ENCODE measurements at regions not wholly inside any gene's neighbourhood (a gene's known extent, or its start where the extent isn't known, plus 50 kb on each side); places are given as distances from the start of the nearest gene placed in this dataset.

DNA sequence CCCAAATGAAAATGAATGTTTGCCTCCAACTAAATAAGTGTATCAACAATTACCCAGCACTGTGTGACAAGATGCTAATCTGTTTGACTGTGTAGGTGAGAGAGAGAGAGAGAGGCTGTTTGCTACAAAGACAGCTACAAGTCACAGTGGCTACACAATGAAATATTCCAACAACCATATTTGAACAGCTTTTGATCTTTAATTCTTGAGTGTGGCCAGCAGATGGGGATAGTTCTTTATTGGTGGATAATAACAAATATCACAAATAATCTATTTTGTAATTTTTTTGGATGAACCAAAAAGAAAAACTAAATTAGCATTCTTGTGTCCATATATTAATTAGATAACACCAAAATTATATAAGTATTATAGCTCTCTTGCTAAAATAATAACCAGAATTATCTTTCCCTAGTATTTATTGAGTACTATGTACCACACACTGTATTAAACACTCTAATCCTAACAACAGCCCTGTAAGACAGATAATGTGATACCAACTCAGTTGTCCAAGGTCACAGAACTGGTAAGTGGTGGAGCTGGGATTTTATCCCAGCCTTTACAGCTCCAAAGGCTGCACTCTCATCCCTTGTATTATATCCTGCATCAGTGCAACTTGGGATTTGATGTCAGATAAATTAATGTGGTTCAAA is 61.9 kb upstream of the C3orf80 start:
- no peaks in the 10 kb centered on the region for H3K36me3 Mint-ChIP-seq (ENCODE audit: insufficient read depth)
- peaks cover 3% of the 10 kb centered on the region for H3K9me3 Mint-ChIP-seq (ENCODE audit: low read depth)
- DNase-seq (ENCODE audit: low spot score, unreplicated experiment): no peak
- no peak overlapping the region for H3K4me3 Mint-ChIP-seq (ENCODE audit: low read depth)
- H3K4me1 Mint-ChIP-seq (ENCODE audit: low read depth): peaks cover 15% of the 10 kb centered on the region
- H3K27ac Mint-ChIP-seq: no peak overlapping the region
- TF ChIP-seq, protein P1, sequence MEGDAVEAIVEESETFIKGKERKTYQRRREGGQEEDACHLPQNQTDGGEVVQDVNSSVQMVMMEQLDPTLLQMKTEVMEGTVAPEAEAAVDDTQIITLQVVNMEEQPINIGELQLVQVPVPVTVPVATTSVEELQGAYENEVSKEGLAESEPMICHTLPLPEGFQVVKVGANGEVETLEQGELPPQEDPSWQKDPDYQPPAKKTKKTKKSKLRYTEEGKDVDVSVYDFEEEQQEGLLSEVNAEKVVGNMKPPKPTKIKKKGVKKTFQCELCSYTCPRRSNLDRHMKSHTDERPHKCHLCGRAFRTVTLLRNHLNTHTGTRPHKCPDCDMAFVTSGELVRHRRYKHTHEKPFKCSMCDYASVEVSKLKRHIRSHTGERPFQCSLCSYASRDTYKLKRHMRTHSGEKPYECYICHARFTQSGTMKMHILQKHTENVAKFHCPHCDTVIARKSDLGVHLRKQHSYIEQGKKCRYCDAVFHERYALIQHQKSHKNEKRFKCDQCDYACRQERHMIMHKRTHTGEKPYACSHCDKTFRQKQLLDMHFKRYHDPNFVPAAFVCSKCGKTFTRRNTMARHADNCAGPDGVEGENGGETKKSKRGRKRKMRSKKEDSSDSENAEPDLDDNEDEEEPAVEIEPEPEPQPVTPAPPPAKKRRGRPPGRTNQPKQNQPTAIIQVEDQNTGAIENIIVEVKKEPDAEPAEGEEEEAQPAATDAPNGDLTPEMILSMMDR (IDR thresholded peaks at IDR 0.05; ENCODE audit: unreplicated experiment): peak; percentile 60
- peaks cover 21% of the 10 kb centered on the region for H3K27me3 Mint-ChIP-seq

DNA sequence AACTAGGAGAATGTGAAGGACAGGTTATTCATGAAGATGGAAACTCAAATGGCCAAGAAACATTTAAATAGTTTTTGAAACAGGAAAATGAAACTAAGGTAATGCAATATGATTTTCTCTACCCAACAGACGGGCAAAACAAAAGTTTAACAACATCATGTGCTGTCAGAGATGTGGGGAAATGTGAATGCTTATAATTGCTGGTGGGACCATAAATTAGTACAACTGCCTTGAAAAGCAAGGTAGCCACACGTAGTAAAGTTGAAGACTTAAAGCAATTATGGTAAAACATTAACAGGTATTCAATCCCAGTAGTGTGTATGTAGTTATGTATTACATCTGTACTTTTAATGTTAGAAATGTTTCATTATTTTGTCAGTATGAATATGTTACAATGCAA is 57.0 kb upstream of the C3orf80 start:
- Mint-ChIP-seq H3K9me3 (ENCODE audit: low read depth) (peaks cover 3% of the 10 kb centered on the region), H3K4me1 (ENCODE audit: low read depth) (peaks cover 7% of the 10 kb centered on the region)
- TF ChIP-seq, protein P1 (IDR thresholded peaks at IDR 0.05; ENCODE audit: unreplicated experiment): no peak

DNA sequence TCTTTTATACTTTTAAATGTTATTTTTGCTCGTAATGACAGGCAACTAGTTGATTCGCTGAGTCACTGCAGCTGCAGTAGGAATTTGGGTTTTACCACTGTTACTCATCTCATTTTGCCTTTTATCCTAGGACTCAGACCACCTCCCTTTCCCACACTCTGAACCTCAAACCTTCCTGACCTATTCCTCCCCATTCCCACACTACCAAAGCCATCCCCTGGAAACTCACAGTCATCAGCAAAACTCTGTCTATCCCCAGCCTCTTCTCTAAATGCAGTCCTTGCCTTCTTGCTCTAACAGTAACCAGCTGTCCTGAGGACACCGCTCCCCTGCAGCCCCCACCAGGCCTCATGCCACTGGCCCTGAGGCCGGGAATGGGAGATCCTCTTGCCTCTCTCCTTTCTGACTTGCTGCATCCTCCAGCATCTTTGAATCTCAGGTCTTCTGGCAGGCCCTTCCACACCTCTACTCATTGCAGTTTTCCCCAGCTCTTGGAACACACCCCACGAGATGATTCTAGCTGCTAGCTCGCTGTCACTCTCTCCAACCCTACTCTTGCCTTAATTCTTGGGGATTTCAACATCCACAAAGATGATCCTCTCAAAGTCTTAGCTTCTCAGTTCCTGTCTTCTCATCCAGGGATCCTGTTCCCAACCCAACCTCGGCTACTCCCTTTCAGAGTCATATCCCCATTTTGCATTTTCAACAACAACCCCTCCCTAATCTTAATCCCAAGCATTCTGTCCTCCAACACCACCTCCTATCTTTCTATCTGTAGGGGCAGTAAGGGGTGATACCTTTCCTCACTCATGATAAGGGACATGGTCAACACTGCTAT is 55.9 kb upstream of the C3orf80 start:
- Mint-ChIP-seq H3K4me3 (ENCODE audit: low read depth) (no peak overlapping the region), H3K4me1 (ENCODE audit: low read depth) (peaks cover 7% of the 10 kb centered on the region), H3K27me3 (peaks cover 6% of the 10 kb centered on the region), H3K36me3 (ENCODE audit: insufficient read depth) (no peaks in the 10 kb centered on the region), H3K9me3 (ENCODE audit: low read depth) (peaks cover 3% of the 10 kb centered on the region), H3K27ac (no peak overlapping the region)
- TF ChIP-seq, protein P1 (IDR thresholded peaks at IDR 0.05; ENCODE audit: unreplicated experiment): no peak
- DNase-seq (ENCODE audit: low spot score, unreplicated experiment): no peak

More for the DNA sequence above, 57.0 kb upstream of the C3orf80 start:
- Mint-ChIP-seq H3K27me3 (peaks cover 6% of the 10 kb centered on the region), H3K4me3 (ENCODE audit: low read depth) (no peak overlapping the region), H3K36me3 (ENCODE audit: insufficient read depth) (no peaks in the 10 kb centered on the region), H3K27ac (no peak overlapping the region)
- DNase-seq (ENCODE audit: low spot score, unreplicated experiment): no peak

DNA sequence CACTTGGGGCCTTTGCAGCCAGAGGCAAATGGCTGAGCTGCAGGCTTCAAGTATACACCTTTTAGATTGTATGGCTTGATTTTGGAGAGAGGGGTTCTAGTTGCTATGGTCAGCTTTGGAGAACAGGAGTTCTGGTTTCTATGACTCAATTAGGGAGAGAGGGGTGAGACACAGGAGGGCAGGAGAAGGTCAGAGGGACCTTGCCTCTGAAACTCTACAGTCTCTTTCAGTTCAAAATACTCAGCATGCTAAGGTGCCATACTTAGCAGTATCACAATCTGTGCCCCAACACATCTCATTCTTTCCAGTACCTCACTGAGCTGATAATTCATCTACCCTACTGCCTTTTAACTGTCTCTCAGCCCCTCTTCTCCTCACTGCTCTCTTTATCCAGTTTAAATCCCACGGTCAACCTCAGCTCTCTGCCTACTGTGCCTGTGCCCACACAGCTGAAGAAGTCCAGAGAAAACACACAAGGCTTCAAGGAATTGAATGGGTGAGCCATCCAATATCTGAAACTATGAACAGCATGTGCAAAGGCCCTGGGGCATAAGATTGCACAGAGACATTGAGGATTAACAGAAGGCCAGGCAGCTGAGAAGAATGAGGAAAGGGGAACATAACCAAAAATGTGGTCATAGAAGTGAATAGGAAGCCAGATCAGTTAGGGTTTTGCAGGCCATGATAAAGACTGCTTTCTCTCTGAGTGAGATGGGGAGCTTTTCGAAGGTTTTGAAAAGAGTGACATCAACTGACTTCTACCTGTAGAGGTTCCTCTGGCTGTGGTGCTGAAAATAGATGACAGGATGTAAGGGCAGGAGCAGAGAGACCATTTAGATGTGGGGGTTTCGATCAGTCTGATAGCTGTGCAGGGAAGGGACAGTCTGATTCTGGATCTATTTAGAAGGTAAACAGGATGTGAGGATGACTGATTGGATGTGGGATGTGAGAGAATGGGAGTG is 54.5 kb upstream of the C3orf80 start:
- H3K9me3 Mint-ChIP-seq (ENCODE audit: low read depth): peaks cover 3% of the 10 kb centered on the region
- H3K4me1 Mint-ChIP-seq (ENCODE audit: low read depth): peaks cover 7% of the 10 kb centered on the region

More for the DNA sequence above, 54.5 kb upstream of the C3orf80 start:
- DNase-seq (ENCODE audit: low spot score, unreplicated experiment): no peak
- Mint-ChIP-seq H3K27me3 (peaks cover 6% of the 10 kb centered on the region), H3K36me3 (ENCODE audit: insufficient read depth) (no peaks in the 10 kb centered on the region), H3K4me3 (ENCODE audit: low read depth) (no peak overlapping the region), H3K27ac (no peak overlapping the region)
- TF ChIP-seq, protein P1 (IDR thresholded peaks at IDR 0.05; ENCODE audit: unreplicated experiment): no peak
